ENCODE measurements at regions not wholly inside any gene's neighbourhood (a gene's known extent, or its start where the extent isn't known, plus 50 kb on each side); places are given as distances from the start of the nearest gene placed in this dataset.

GRCh38 chr7:18231854-18232253 is 204.2 kb upstream of the PRPS1L1 start:
- no peaks in the 10 kb centered on the region for H3K36me3 ChIP-seq (ENCODE audit: insufficient read depth, low read length)
- H3K79me2 ChIP-seq (ENCODE audit: insufficient read depth, low read length): no peaks in the 10 kb centered on the region
- no peak overlapping the region for H2AFZ ChIP-seq (ENCODE audit: low read length)
- H3F3A ChIP-seq (ENCODE audit: low read depth): no peaks in the 10 kb centered on the region
- H3K4me1 ChIP-seq (ENCODE audit: insufficient read depth, low read length, poor library complexity, severe bottlenecking): no peaks in the 10 kb centered on the region
- H3K9me3 ChIP-seq (ENCODE audit: insufficient read depth, low read depth, low read length): no peaks in the 10 kb centered on the region
- no peak overlapping the region for H3K4me3 ChIP-seq (ENCODE audit: low read length, poor library complexity, severe bottlenecking)
- TF ChIP-seq EZH2phosphoT487 (IDR thresholded peaks at IDR 0.05; ENCODE audit: borderline replicate concordance): no peak
- TF ChIP-seq CTCF (conservative IDR thresholded peaks at IDR 0.05; ENCODE audit: low read length): no peak
- H4K20me1 ChIP-seq (ENCODE audit: insufficient read depth, low read length, poor library complexity, severe bottlenecking): no peaks in the 10 kb centered on the region
- no peaks in the 10 kb centered on the region for H3K27me3 ChIP-seq (ENCODE audit: insufficient read depth, low read length, poor library complexity, severe bottlenecking)
- no peaks in the 10 kb centered on the region for H3K9me2 ChIP-seq (replicated peaks; ENCODE audit: low read depth, low read length)
- no peak overlapping the region for H3K4me2 ChIP-seq (ENCODE audit: low read depth, low read length, poor library complexity, severe bottlenecking)
- H3K9ac ChIP-seq (ENCODE audit: low read depth, low read length, poor library complexity, severe bottlenecking): no peak overlapping the region

GRCh38 chr7:18234519-18234918 is 206.9 kb upstream of the PRPS1L1 start:
- H3K9me3 ChIP-seq (ENCODE audit: insufficient read depth, low read depth, low read length): no peaks in the 10 kb centered on the region

GRCh38 chr7:18235819-18236218 is 208.2 kb upstream of the PRPS1L1 start:
- Histone ChIP-seq H3K79me2 (ENCODE audit: insufficient read depth, low read length) (no peaks in the 10 kb centered on the region), H3K4me2 (ENCODE audit: low read depth, low read length, poor library complexity, severe bottlenecking) (no peak overlapping the region), H2AFZ (ENCODE audit: low read length) (no peak overlapping the region), H3F3A (ENCODE audit: low read depth) (no peaks in the 10 kb centered on the region), H4K20me1 (ENCODE audit: insufficient read depth, low read length, poor library complexity, severe bottlenecking) (no peaks in the 10 kb centered on the region), H3K27me3 (ENCODE audit: insufficient read depth, low read length, poor library complexity, severe bottlenecking) (no peaks in the 10 kb centered on the region), H3K4me1 (ENCODE audit: insufficient read depth, low read length, poor library complexity, severe bottlenecking) (no peaks in the 10 kb centered on the region), H3K9me2 (replicated peaks; ENCODE audit: low read depth, low read length) (no peaks in the 10 kb centered on the region), H3K9ac (ENCODE audit: low read depth, low read length, poor library complexity, severe bottlenecking) (no peak overlapping the region), H3K9me3 (ENCODE audit: insufficient read depth, low read depth, low read length) (no peaks in the 10 kb centered on the region), H3K36me3 (ENCODE audit: insufficient read depth, low read length) (no peaks in the 10 kb centered on the region), H3K4me3 (ENCODE audit: low read length, poor library complexity, severe bottlenecking) (no peak overlapping the region)
- TF ChIP-seq CTCF (conservative IDR thresholded peaks at IDR 0.05; ENCODE audit: low read length): no peak
- TF ChIP-seq EZH2phosphoT487 (IDR thresholded peaks at IDR 0.05; ENCODE audit: borderline replicate concordance): no peak

More at GRCh38 chr7:18234519-18234918, 206.9 kb upstream of the PRPS1L1 start:
- Histone ChIP-seq H3K36me3 (ENCODE audit: insufficient read depth, low read length) (no peaks in the 10 kb centered on the region), H3K9me2 (replicated peaks; ENCODE audit: low read depth, low read length) (no peaks in the 10 kb centered on the region), H3K79me2 (ENCODE audit: insufficient read depth, low read length) (no peaks in the 10 kb centered on the region), H3K9ac (ENCODE audit: low read depth, low read length, poor library complexity, severe bottlenecking) (no peak overlapping the region), H3F3A (ENCODE audit: low read depth) (no peaks in the 10 kb centered on the region), H3K4me1 (ENCODE audit: insufficient read depth, low read length, poor library complexity, severe bottlenecking) (no peaks in the 10 kb centered on the region), H3K4me2 (ENCODE audit: low read depth, low read length, poor library complexity, severe bottlenecking) (no peak overlapping the region), H3K27me3 (ENCODE audit: insufficient read depth, low read length, poor library complexity, severe bottlenecking) (no peaks in the 10 kb centered on the region), H4K20me1 (ENCODE audit: insufficient read depth, low read length, poor library complexity, severe bottlenecking) (no peaks in the 10 kb centered on the region), H2AFZ (ENCODE audit: low read length) (no peak overlapping the region), H3K4me3 (ENCODE audit: low read length, poor library complexity, severe bottlenecking) (no peak overlapping the region)
- no peak for TF ChIP-seq CTCF (conservative IDR thresholded peaks at IDR 0.05; ENCODE audit: low read length)
- no peak for TF ChIP-seq EZH2phosphoT487 (IDR thresholded peaks at IDR 0.05; ENCODE audit: borderline replicate concordance)
